Stimulated activated CD4-positive, alpha-beta T cell treated with anti-CD3 and anti-CD28 coated beads, TNF-alpha, amount 100 ng/mL, for 48 hours (primary cell): ENCODE measurements at regions not wholly inside any gene's neighbourhood (a gene's known extent, or its start where the extent isn't known, plus 50 kb on each side); places are given as distances from the start of the nearest gene placed in this dataset.
"Not testable (repeated sequence)": the region's sequence is repeated elsewhere in the genome, so short reads cannot be mapped to it uniquely, and the experiment has no call there.

ENCODE experiments used
- DNase-seq, 3 donors: peaks; one replicate each; pipeline ENCODE4 v3.0.0-alpha.2; 2020; ENCODE audit warnings: low read depth in 3 of 3

DNA sequence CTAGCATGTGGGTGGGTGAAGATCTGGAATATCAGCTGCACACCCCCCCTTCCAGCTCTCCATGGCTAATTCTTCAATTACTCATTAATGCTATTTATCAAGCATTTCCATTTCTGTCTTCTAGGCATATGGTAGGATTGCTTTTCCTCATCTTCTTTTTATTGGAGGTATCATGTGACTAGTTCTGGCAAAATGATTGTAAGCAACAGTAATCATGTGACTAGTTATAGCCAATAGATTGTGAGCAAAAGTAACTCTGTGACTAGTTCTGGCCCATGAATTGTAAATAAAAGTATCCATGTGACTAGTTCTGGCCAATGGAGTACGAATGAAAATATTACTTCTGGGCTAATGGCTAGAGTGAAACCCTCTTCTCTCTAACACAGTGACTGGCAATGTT, 107.0 kb upstream of the TMEM132E start:
- DNase-seq, result no peak

DNA sequence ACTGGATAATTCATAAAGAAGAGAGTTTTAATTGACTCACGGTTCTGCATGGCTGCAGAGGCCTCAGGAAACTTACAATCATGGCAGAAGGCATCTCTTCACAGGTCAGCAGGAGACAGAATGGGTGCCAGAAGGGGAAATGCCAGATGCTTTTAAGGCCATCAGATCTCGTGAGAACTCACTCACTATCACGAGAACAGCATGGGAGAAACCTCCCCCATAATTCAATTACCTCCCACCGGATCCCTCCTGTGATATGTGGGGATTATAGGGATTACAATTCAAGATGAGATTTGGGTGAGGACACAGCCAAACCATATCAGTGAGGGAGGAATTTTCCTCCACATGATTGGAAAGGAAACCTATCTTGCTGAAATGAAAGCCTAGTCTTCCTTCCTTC, 108.1 kb upstream of the TMEM132E start:
- DNase-seq, result not testable (repeated sequence)

DNA sequence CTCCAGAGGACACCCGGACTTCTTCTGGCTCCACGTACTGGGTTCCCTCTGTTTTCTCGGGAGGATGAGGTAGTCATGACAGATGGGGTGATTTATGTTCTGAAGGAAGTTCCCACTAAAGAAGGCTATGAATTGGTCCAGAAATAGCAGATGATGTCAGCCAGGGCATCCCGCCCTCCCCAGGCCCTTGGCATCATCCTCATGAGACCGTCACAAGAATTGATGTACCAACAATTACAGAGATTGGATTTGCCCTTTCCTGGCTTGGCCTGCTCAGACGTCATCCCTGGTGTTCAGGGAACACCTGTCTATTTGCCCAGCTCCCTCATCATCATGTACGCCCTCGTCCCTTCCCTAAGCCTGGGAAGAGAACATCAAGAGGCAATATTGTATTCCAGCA, 102.8 kb upstream of the CCL1 start:
- DNase-seq, result no peak

DNA sequence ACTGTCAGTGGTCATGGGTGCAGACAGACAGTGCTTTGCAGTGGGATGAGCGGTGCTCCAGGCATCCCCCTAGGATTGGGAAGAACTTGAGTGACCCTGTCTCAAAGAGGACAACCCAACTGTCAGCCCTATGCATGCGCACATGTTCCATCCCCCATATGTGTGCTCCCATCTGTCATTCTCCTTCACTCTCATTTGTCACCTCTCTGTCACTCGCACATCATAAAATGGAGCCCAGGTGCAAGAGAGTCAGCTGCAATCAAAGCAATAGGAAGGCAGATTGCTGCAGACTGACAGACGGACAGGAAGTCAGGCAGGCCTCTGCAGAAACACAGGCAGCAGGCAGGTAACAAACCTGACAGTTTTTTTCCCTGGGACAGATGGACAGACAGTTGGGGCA, 101.8 kb upstream of the CCL1 start:
- DNase-seq, result no peak

DNA sequence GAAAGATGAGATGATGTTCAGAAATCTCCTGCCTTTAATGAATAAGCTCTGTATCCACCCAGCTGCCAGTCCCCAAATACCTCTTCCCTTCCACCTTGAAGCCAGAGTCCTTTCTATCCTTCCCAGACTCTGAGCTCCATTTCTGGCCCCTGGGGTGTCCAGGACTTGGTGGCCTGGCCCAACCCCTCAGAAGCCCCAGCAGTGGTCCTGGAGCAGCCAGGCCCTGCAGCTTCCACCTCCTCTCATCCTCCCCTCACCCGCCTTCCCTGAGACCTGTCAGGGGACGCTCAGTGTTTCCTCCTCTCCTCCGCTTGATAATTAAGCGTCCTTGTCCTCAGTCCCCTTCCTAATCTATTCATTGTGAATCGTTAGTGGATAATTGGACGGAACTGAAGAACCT, 95.2 kb upstream of the CCL1 start:
- DNase-seq, result no peak

DNA sequence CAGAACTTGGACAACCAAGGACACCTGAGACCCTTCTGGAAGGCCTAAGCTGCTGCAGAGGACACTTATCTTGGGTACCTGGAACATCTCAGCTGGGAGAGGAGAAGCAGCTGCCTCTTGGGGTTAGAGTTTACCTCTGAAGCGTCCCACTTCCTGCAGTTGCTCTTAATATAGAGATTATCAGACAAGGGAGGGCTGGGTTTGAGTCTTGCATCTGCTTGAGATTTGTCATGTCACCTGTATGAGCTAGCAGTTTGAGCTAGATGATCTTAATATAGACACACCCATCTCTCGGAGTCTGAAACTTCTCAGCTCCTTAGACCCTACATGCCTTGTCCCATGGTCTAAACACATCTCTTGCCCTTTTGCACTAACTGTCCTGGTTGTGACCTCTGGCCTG, 93.1 kb upstream of the CCL1 start:
- no peak for DNase-seq

DNA sequence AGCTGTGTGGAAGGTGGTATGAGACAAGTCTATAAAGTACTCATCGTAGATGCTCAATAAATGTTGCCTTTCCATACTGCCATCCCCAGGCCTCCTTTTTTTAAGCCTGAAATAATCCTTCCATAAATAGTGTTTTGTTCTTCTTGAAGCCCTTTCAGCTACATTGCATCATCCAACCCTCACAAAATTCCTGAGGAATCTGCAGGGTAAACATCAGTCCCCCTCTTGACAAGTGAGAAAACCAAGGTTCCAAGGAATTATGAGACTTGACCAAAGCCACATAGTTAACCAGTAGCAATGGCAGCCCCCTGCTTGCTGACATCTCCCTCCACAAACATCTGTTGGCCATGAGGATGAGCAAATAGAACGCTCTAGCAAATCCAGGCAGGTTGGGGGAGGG, 89.7 kb upstream of the CCL1 start:
- DNase-seq, result no peak

DNA sequence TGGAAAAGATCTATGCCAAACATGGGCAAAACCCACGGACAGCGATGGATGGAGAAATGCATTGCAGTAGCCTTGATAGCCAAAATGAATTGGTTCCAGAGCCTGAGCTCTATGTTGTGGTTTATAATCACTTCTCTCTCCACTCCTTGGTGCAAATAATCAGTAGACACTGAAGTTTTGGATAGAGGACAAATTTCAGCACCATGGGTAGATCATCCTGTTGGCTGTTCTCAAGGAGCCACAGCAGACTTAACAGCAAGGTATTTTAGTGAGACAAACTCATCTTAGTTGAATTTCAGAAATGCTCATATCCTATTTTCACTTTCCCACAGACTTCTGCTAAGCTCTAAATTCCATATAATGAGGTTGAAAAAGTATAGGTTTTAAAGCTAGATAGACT, 88.3 kb upstream of the CCL1 start:
- DNase-seq, result no peak

DNA sequence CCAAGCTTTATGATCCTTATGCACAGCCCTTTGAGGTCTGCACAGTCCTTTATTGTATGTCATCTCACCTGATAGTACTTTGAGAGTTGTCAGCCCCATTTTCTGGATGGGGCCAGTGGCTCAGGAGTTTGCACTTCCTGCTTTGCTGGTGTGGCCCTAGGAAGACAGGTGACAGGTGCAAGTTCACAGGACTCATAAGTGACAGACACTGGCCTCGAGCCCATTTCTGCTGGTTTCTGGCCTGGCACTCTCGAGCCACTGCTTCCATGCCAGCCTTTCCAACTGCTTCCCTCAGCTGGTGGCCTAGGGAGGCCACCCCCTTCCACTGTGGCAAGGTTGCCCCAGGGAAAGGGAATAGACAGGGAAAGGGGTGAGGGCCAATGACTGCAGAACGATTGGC, 84.4 kb upstream of the CCL1 start:
- no peak for DNase-seq

DNA sequence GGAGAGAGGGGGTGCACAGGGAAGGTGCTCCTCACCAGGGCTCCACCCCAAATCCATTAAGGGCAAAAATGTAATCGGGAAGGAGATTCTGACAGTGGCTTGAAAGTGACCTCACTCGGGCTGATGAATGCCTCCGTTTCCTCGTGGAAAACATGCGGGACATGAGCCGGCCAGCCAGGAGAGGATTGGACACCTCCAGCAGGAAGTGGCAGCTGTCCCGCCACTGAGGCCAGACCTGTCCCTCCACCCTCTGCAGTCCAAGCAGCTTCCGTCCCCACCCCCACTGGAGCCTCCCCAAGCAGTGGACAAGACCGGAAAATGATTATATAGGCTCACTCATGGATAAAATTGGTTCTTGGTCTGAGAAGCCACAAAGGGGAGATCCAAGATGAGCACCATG, 82.1 kb upstream of the CCL1 start:
- DNase-seq, result no peak

DNA sequence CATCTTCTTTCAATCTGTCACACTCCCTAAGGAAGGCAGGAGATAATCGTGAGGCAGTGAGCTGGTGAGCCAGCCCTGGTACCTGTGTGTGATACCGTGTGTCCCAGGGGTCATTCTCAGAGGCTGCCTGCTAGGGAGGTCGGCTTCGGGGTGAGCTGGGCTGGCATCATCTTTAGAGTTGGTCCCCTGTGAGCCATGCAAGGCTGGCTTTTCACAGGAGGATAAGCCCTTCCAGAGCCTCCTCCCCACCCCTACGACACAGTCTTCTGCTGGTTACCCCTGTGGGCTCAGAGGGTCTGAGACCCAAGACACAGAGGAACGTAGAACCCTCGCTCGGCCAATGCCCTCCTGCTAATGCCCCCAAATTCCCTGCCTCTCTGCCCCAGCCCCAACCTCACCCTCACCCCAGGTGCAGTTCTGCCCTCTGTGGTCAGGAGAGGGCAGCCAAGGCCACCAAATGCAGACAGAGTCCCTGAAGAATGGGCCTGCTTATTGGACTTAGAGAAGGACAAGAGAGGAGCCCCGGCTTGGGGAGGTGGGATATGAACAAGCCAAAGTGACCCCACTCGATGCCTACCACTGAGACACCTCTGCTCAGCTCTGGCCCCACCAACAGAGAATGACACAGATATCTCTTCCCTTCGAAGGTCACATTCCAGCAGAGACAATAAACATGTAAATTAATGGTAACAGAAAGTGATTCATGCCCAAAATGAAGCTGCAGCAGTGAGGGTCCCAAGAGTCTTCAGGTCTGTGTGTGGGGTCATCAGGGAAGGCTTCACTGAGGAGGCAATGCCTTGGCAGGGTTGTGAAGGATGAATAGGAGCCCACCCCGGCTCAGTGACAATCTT, 80.8 kb upstream of the CCL1 start:
- no peak for DNase-seq

DNA sequence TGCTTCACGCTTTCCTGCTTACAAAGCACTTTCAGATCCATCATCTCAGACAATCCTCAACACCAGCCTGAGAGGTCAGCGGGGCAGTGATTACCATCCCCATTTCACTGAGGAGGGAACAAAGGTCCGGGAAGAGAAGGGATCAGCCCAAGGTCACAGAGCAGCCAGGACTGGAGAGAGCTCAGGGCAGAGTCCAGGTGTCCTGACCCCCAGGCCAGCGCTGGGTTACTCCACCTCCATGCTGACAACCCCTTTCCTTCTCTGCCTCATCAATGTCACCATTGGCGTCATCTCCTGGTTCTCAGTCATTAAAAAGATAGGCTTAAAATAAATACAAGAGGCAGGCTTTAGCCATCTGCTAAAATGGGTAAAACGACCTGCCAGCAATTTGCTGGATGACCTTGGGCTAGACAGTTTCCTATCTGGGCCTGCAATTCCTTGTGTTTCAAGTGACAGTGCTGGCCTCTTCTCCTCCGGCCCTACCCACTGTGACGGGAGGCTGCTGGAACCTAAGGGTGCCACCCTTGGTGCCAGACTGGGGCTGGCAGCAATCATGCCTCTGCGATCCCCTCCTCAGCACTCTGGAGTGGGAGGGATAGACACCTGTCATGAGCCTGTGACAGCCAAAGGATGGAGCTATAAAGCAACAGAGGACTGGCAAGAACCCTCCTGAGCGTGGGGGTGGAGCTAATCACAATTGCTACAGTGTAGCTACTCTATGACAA, 79.5 kb upstream of the CCL1 start:
- DNase-seq, result no peak

DNA sequence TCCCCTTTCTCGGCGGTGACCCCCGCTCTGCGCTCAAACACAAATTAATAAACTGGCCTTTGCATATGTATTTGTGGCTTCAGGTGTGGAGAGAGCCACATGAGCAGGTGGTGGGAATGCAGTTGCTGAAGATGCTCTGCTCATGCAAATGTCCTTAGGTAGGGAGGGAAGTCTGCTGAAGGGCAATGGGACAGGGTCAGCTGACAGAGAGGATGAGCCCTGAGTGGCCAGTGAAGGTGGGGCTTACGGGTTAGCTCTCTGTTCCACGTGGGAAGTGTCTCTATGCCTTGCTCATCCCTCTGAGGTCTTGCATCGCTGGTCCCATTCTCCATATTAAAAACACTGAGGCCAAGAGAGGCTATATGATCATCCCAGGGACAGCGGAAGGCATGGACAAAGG, 74.2 kb upstream of the CCL1 start:
- DNase-seq, result no peak

DNA sequence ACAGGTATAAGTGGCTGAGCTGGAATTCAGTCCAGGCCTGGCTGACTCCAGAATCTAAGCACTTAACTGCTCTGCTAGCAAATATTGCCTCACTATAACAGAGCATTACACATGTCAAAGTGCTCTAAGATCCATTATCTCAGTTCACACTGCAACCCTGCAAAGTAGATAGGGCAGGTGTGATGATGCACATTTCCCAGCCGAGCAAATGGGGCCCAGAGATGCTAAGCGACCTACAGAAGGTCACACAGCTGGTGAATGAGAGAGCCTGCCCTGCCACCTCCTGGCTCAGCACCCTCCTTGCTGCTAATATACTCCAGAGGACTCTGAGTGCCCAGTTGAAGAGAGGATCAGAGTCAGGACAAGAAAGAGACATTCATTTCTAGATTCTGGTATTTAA, 73.6 kb upstream of the CCL1 start:
- no peak for DNase-seq

DNA sequence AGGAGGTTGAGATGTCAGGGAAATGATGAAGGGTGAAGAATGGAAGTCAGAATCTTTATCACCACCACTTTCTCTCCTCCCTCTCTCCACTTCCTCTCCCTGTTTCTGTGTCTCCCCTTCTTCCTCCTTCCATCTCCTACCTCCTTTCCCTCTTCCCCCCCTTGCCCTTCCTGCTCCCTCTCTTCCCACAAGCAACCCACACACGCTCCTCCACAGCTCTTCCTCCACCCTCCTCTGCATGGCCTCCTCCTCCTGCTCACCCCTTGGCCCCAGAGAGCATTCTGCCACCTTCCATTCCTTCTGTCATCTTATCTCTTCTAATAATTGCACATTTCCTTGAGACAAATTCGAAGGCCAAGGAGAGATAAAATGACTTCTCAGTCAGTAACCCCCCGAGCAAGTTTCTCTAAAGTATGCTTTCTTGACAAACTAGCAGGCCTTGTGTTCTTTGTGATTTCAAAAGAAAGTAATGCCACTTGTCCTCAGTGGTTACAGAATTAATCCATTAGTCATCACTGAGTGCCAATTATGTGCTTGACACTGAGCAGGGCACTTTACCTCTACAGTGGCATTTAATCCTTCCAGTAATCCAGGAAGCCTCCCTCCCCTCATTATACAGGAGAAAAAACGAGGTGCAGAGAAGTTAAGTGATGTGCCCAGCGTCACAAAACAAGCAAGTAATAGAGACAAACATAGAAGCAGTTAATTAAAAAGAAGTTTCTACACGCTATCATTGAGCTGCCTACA, 72.3 kb upstream of the CCL1 start:
- no peak for DNase-seq

DNA sequence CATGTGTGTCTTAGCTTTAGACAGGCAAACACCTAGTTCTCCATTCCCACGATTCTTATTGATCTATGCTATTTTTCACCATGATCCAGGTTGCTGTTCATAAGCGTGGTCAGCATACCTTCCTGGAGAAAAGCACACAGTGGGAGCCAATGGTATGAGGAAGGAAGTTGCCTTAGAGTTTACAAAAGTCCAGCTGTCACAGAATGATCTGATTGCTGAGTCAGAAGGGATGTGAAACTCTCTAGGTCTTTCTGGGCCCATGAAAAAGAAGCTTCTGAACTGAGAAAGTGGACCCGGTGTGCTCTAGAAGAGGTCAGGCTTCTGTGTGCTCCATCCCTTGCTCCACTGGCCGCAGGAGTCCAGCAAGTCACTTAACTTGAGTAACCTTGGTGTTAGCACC, 71.0 kb upstream of the CCL1 start:
- DNase-seq, result no peak

DNA sequence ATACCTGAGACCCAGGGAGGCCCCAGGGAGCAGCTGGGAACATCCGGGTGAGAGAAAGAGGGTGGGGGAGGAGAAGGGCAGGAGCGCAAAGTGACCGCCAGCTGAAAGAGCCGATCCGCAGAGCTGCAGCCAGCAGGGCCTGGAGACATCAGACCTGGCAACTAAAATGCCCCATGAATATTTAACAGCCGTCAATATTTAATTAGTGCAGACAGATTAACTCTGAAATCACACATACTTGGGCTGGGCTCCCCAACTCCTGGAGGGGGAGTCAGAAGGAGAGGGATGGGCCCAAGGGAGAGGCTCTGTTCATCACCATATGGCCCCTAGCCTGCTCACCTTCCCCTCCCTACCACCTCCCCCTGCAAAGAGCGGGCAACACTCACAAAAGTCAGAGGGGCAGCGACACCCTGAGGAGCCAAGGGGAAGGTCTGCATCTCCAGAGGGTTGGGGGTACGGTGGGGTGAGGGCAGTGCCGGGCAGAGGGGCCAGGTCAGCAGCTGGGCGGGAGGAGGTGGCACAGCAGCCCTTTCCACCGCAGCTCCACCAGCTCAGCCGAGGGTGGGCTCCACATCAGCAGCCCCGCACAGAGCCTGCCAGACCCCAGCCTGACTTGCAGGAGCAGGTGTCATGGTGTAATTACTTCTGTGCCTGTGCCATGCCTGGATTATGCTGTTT, 61.9 kb upstream of the CCL1 start:
- no peak for DNase-seq

DNA sequence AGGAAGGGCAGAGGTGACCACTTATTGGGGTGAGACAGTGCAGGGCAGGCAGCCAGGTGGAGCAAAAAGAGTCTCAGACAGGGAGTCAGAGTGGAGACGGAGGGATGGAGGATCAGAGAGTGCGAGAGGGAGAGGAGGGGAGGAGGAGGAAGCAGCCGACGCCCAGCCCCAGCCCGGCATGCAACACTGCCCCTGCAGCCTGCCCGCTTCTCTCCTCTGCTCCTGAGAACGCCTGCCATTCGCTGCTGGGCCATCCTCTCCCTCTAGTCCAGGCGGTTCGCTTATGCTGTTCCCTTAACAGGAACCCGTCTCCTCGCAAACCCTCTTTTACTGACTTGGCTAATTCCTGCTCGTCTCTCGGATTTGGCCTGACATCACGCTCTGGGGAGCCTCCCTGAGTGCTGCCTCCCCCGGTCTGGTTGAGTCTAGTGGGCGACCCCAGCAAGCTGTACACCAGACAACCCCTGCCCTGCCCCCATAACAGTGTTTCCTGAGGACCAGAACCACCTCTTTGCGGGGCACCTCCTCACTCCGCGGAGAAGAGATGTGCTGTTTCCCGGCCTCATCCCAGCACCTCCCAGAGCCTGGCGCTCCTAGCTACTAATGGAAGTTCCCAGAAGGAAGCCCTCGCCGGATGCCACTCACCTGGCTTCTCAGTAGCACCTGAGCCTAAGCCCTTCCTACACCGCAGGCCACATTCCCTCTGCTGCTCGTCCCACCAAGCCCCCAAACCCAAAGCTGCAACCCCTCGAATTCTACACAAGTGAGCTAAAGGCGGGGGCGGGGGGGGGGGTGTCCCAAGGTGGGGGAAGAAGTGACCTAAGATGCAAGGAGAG, 61.2 kb upstream of the CCL1 start:
- no peak for DNase-seq

DNA sequence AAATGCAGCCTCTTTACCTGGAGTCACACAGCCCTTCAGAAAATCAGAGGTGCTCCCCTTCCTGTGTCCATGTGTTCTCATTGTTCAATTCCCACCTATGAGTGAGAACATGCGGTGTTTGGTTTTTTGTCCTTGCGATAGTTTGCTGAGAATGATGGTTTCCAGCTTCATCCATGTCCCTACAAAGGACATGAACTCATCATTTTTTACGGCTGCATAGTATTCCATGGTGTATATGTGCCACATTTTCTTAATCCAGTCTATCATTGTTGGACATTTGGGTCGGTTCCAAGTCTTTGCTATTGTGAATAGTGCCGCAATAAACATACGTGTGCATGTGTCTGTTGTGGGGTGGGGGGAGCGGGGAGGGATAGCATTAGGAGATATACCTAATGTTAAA, 60.3 kb upstream of the CCL1 start:
- not testable (repeated sequence) for DNase-seq

DNA sequence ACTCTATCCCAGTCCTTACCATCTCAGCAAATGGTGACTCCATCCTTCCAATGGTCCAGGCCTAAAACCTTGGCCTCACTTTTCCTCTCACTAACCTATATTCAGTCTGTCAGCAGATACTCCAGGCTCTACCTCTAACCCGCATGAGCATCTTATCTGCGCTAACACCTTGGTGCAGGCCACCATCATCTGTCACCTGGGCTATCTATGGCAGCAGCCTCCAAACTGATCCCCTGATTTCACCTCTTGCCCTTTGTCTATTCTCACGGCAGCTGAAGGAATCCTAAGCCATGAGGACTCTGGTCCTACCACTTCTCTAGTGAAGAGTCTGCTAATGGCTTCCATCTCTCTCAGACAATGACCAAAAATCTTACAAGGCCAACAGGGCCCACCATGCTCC, 57.9 kb upstream of the CCL1 start:
- no peak for DNase-seq

DNA sequence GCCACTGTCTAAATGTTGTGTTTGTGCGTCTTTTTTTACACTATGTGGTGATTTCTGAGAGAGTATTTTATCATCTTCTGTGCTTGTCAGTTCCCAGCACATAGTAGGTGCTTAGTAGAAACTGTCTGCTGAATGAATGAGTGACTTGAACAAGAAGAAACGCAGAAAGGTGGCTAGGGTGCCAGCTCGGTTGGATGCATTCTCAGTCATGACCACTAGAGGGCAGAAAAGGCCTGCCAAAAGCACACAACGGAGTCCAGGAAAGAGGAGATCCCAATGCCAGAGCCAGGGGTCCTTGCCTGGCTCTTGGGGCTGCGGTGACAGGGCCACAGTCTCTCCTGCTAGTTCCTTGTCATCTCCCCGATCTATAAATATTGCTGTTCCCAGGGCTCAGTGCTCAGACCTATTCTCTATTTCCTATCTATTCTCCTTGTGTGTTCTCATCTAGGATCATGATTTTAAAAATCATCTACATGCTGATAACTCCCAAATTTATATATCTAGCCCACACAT, 57.3 kb upstream of the CCL1 start:
- DNase-seq, result peak; percentile 28 to 50 (median 49)
